ENCODE measurements at regions not wholly inside any gene's neighbourhood (a gene's known extent, or its start where the extent isn't known, plus 50 kb on each side); places are given as distances from the start of the nearest gene placed in this dataset.
"Not testable (repeated sequence)": the region's sequence is repeated elsewhere in the genome, so short reads cannot be mapped to it uniquely, and the experiment has no call there.

- no peak for DNase-seq
These were observed 859.3 kb upstream of the AADAT start for GRCh38 chr4:170949084-170949483.

GRCh38 chr4:170940043-170940724, 850.4 kb upstream of the AADAT start:
- no peak for DNase-seq

GRCh38 chr4:170938588-170938987, 848.8 kb upstream of the AADAT start:
- DNase-seq = no peak

GRCh38 chr4:170931321-170931720, 841.6 kb upstream of the AADAT start:
- no peak for DNase-seq

- no peak for DNase-seq
These were observed 798.9 kb upstream of the AADAT start for GRCh38 chr4:170888660-170889059.

GRCh38 chr4:170887396-170887795, 797.6 kb upstream of the AADAT start:
- DNase-seq = no peak

- no peak for DNase-seq
These were observed 795.3 kb upstream of the AADAT start for GRCh38 chr4:170884969-170885570.

GRCh38 chr4:170881646-170882045, 791.9 kb upstream of the AADAT start:
- not testable (repeated sequence) for DNase-seq

GRCh38 chr4:170875868-170876267, 786.1 kb upstream of the AADAT start:
- DNase-seq = no peak

- DNase-seq = no peak
These were observed 783.0 kb upstream of the AADAT start for GRCh38 chr4:170872794-170873193.

GRCh38 chr4:170868170-170868569, 778.4 kb upstream of the AADAT start:
- no peak for DNase-seq

- DNase-seq = no peak
These were observed 764.3 kb upstream of the AADAT start for GRCh38 chr4:170854097-170854496.

GRCh38 chr4:170853422-170854021, 763.8 kb upstream of the AADAT start:
- peak in 1 of 2 donors; percentile 46 for DNase-seq

GRCh38 chr4:170849969-170850368, 760.2 kb upstream of the AADAT start:
- DNase-seq = no peak

GRCh38 chr4:170827562-170828274, 738.0 kb upstream of the AADAT start:
- no peak for DNase-seq

GRCh38 chr4:170818786-170819185, 729.0 kb upstream of the AADAT start:
- no peak for DNase-seq

GRCh38 chr4:170805352-170805751, 715.6 kb upstream of the AADAT start:
- no peak for DNase-seq

- no peak for DNase-seq
These were observed 715.2 kb upstream of the AADAT start for GRCh38 chr4:170804930-170805329.

- DNase-seq = no peak
These were observed 713.7 kb upstream of the AADAT start for GRCh38 chr4:170803492-170803891.

GRCh38 chr4:170801771-170802170, 712.0 kb upstream of the AADAT start:
- DNase-seq = no peak

- no peak for DNase-seq
These were observed 704.8 kb upstream of the AADAT start for GRCh38 chr4:170794525-170794924.

- DNase-seq = not testable (repeated sequence)
These were observed 698.8 kb upstream of the AADAT start for GRCh38 chr4:170788540-170789051.

GRCh38 chr4:170777663-170778062, 687.9 kb upstream of the AADAT start:
- no peak for DNase-seq

Data from inflammatory macrophage (primary cell).